Spinal cord (tissue), 9 donors: ENCODE measurements at regions not wholly inside any gene's neighbourhood (a gene's known extent, or its start where the extent isn't known, plus 50 kb on each side); places are given as distances from the start of the nearest gene placed in this dataset.
A peak's percentile ranks its signal among the peaks of the same experiment; 100 is the strongest.
"Not testable (repeated sequence)": the region's sequence is repeated elsewhere in the genome, so short reads cannot be mapped to it uniquely, and the experiment has no call there.

Experiments
- DNase-seq, 6 donors: peaks; one replicate each; pipeline versions ENCODE4 v3.0.0 to v3.0.0-alpha.2; 2013 to 2015; ENCODE audit warnings: low spot score in 6 of 6, low read depth in 4 of 6
- H3K27ac ChIP-seq: one replicate; pipeline ENCODE4 v1.5.1; 2013; ENCODE audit warnings: low read depth, low read length, control low read depth
- H3K27me3 ChIP-seq: one replicate; pipeline ENCODE4 v1.6.1; 2013; ENCODE audit warnings: low read length; ENCODE audit not compliant: control insufficient read depth, insufficient read depth
- H3K36me3 ChIP-seq: one replicate; pipeline ENCODE4 v1.6.1; 2013; ENCODE audit warnings: low read length; ENCODE audit not compliant: control insufficient read depth, insufficient read depth
- H3K4me1 ChIP-seq: one replicate; pipeline ENCODE4 v1.6.1; 2013; ENCODE audit warnings: low read length; ENCODE audit not compliant: control insufficient read depth, insufficient read depth
- H3K4me3 ChIP-seq: one replicate; pipeline ENCODE4 v1.5.1; 2013; ENCODE audit warnings: low read depth, low read length, control low read depth
- H3K9me3 ChIP-seq: one replicate; pipeline ENCODE4 v1.6.1; 2013; ENCODE audit warnings: low read length; ENCODE audit not compliant: control insufficient read depth, insufficient read depth
- WGBS: methylation state at CpG from one replicate; pipeline ENCODE4 v1.1.5; 2013; ENCODE audit warnings: missing lambda C conversion rate; ENCODE audit not compliant: insufficient coverage; 5-methylcytosine and 5-hydroxymethylcytosine counted together
- donor health status: healthy.

- no peak for DNase-seq
- H3K4me3 ChIP-seq: no peak overlapping the region
- no CpG with 5 or more reads among the region's 4 CpGs for WGBS
- H3K4me1 ChIP-seq: no peaks in the 10 kb centered on the region
- no peaks in the 10 kb centered on the region for H3K9me3 ChIP-seq
- no peaks in the 10 kb centered on the region for H3K27me3 ChIP-seq
- H3K36me3 ChIP-seq: no peaks in the 10 kb centered on the region
- H3K27ac ChIP-seq: no peak overlapping the region
These were observed 404.6 kb downstream of the MED13L start for GRCh38 chr12:115872919-115873357.

GRCh38 chr12:115872212-115872611 is 405.3 kb downstream of the MED13L start:
- H3K27me3 ChIP-seq: no peaks in the 10 kb centered on the region
- no peak overlapping the region for H3K27ac ChIP-seq
- 57% methylated on average over 1 of the region's 1 CpG for WGBS
- H3K9me3 ChIP-seq: no peaks in the 10 kb centered on the region
- H3K4me3 ChIP-seq: no peak overlapping the region
- DNase-seq: no peak
- no peaks in the 10 kb centered on the region for H3K4me1 ChIP-seq
- H3K36me3 ChIP-seq: no peaks in the 10 kb centered on the region

DNA sequence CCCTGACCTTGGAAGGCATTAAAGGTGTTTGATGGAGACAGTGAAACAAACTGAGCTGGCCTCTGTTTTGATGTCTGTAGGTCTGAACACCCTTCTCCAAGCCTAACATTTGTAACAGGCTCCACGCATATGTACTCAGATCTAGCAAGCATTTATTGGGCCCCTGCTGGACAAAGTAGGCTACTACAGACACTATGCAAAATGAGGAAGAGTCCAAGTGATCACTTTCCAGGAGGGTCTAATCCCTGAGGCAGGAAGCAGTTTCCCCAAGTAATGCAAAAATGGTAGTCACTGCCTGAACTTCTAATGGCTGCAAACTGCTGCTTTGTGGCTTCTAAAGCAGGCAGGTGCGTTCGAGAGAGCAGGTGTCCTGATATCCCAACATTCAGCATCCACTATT is 405.8 kb downstream of the MED13L start:
- 54% methylated on average over 3 of the region's 3 CpGs for WGBS
- Histone ChIP-seq H3K27ac (no peak overlapping the region), H3K27me3 (no peaks in the 10 kb centered on the region), H3K4me1 (no peaks in the 10 kb centered on the region), H3K9me3 (no peaks in the 10 kb centered on the region), H3K36me3 (no peaks in the 10 kb centered on the region), H3K4me3 (no peak overlapping the region)
- peak in 1 of 6 donors; percentile 10 for DNase-seq

- Histone ChIP-seq H3K27ac (no peak overlapping the region), H3K27me3 (no peaks in the 10 kb centered on the region), H3K36me3 (no peaks in the 10 kb centered on the region), H3K4me3 (no peak overlapping the region), H3K4me1 (no peaks in the 10 kb centered on the region), H3K9me3 (no peaks in the 10 kb centered on the region)
- no peak for DNase-seq
- no CpG with 5 or more reads among the region's 4 CpGs for WGBS
These were observed 407.0 kb downstream of the MED13L start for GRCh38 chr12:115870510-115870909.

GRCh38 chr12:115870021-115870420 is 407.5 kb downstream of the MED13L start:
- Histone ChIP-seq H3K4me3 (no peak overlapping the region), H3K4me1 (no peaks in the 10 kb centered on the region), H3K9me3 (no peaks in the 10 kb centered on the region), H3K27ac (no peak overlapping the region), H3K27me3 (no peaks in the 10 kb centered on the region), H3K36me3 (no peaks in the 10 kb centered on the region)
- DNase-seq: no peak
- 78% methylated on average over 3 of the region's 4 CpGs for WGBS

- Histone ChIP-seq H3K27ac (no peak overlapping the region), H3K36me3 (no peaks in the 10 kb centered on the region), H3K9me3 (no peaks in the 10 kb centered on the region), H3K4me1 (no peaks in the 10 kb centered on the region), H3K4me3 (no peak overlapping the region), H3K27me3 (no peaks in the 10 kb centered on the region)
- 93% methylated on average over 3 of the region's 5 CpGs for WGBS
- no peak for DNase-seq
These were observed 407.9 kb downstream of the MED13L start for GRCh38 chr12:115869604-115870003.

- H3K27me3 ChIP-seq: no peaks in the 10 kb centered on the region
- no peaks in the 10 kb centered on the region for H3K4me1 ChIP-seq
- WGBS: 100% methylated on average over 3 of the region's 6 CpGs
- no peak overlapping the region for H3K4me3 ChIP-seq
- no peak for DNase-seq
- no peak overlapping the region for H3K27ac ChIP-seq
- no peaks in the 10 kb centered on the region for H3K36me3 ChIP-seq
- H3K9me3 ChIP-seq: no peaks in the 10 kb centered on the region
These were observed 408.9 kb downstream of the MED13L start for GRCh38 chr12:115868624-115869023.

GRCh38 chr12:115867854-115868253 is 409.6 kb downstream of the MED13L start:
- WGBS: 87% methylated on average over 3 of the region's 4 CpGs
- H3K27ac ChIP-seq: no peak overlapping the region
- H3K27me3 ChIP-seq: no peaks in the 10 kb centered on the region
- no peaks in the 10 kb centered on the region for H3K36me3 ChIP-seq
- DNase-seq: no peak
- H3K9me3 ChIP-seq: no peaks in the 10 kb centered on the region
- no peaks in the 10 kb centered on the region for H3K4me1 ChIP-seq
- H3K4me3 ChIP-seq: no peak overlapping the region

DNA sequence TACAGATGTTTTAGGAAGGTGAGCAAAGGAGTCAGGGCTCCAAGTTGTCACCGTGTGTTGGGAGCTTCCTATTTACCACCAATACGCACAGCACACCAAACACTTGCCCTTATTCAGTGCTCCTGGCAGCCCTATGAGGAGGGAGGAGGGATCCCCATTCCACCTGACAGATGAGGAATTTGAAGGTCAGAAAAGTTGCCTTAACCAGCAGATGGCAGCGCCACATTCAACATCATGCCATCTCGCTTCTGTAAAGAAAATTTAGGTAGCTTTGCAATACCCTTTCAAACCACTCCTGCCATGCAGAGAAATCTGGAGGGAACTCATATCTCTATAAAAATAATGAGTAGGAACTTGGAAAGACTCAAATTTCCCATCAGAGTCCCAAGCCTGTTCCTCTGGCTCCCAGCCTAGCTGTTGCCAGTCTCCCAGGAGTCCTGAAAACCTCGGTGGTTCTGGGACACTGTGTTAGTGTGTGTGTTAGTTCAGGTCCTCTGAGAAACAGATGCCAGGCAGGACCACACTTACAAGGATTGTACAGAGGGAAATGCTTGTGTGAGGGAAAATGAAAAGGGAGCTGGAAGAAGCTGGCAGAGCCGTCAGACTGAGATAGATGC is 410.5 kb downstream of the MED13L start:
- WGBS: 55% methylated on average over 2 of the region's 6 CpGs
- Histone ChIP-seq H3K9me3 (no peaks in the 10 kb centered on the region), H3K27ac (no peak overlapping the region), H3K4me3 (no peak overlapping the region), H3K36me3 (no peaks in the 10 kb centered on the region), H3K4me1 (no peaks in the 10 kb centered on the region), H3K27me3 (no peaks in the 10 kb centered on the region)
- peak in 1 of 6 donors; percentile 34 for DNase-seq

GRCh38 chr12:115866281-115866680 is 411.2 kb downstream of the MED13L start:
- no CpG with 5 or more reads among the region's 3 CpGs for WGBS
- not testable (repeated sequence) for H3K4me3 ChIP-seq, H3K9me3 ChIP-seq, H3K36me3 ChIP-seq, H3K27me3 ChIP-seq, DNase-seq, H3K27ac ChIP-seq, H3K4me1 ChIP-seq
